SK-N-SH treated with all-trans-retinoic acid at 6 μM for 48 hours (cell line): ENCODE measurements at regions not wholly inside any gene's neighbourhood (a gene's known extent, or its start where the extent isn't known, plus 50 kb on each side); places are given as distances from the start of the nearest gene placed in this dataset.

Source experiments
- ATAC-seq: fragments of 200-7000 bp; cut with Tn5 transposase; 3 replicates; pipeline ENCODE4 v1.9.1; 2020; ENCODE audit warnings: mild to moderate bottlenecking, moderate library complexity
- ARNTL ChIP-seq: fragments of 450-650 bp; formaldehyde crosslinking; IDR thresholded peaks from 2 replicates; pipeline ENCODE4 v1.5.0; 2020; ENCODE audit warnings: low read depth, mild to moderate bottlenecking, moderate library complexity, borderline replicate concordance
- CREB5 ChIP-seq: fragments of 250-450 bp; sonication (Bioruptor Pico); IDR thresholded peaks from 2 replicates; pipeline ENCODE4 v1.5.1; 2020; ENCODE audit warnings: low read depth, mild to moderate bottlenecking, moderate library complexity
- CSDC2 ChIP-seq: fragments of 250-450 bp; sonication (Bioruptor Pico); IDR thresholded peaks from 2 replicates; pipeline ENCODE4 v1.5.0; 2020; ENCODE audit warnings: mild to moderate bottlenecking, moderate library complexity
- ESRRG ChIP-seq: fragments of 250-450 bp; sonication (Bioruptor Pico); IDR thresholded peaks from 2 replicates; pipeline ENCODE4 v1.6.1; 2021; ENCODE audit warnings: mild to moderate bottlenecking
- GLIS3 ChIP-seq: fragments of 250-450 bp; sonication (Bioruptor Pico); IDR thresholded peaks from 2 replicates; pipeline ENCODE4 v1.5.0; 2020; ENCODE audit warnings: mild to moderate bottlenecking, moderate library complexity
- ISL1 ChIP-seq: fragments of 250-450 bp; sonication (Bioruptor Pico); IDR thresholded peaks from 2 replicates; pipeline ENCODE4 v2.1.2; 2022; ENCODE audit warnings: mild to moderate bottlenecking, moderate library complexity
- PPARA ChIP-seq: fragments of 250-450 bp; sonication (Bioruptor Pico); IDR thresholded peaks from 2 replicates; pipeline ENCODE4 v1.5.0; 2020; ENCODE audit warnings: mild to moderate bottlenecking, borderline replicate concordance
- RARB ChIP-seq: fragments of 250-450 bp; sonication (Bioruptor Pico); IDR thresholded peaks from 2 replicates; pipeline ENCODE4 v1.8.0; 2021; ENCODE audit warnings: mild to moderate bottlenecking, moderate library complexity
- TCF4 ChIP-seq: fragments of 250-450 bp; sonication (Bioruptor Pico); IDR thresholded peaks from 2 replicates; pipeline ENCODE4 v1.8.0; 2021; ENCODE audit warnings: mild to moderate bottlenecking, moderate library complexity, borderline replicate concordance
- TOX ChIP-seq: fragments of 250-450 bp; sonication (Bioruptor Pico); IDR thresholded peaks from 2 replicates; pipeline ENCODE4 v1.8.0; 2021; ENCODE audit warnings: mild to moderate bottlenecking, moderate library complexity, borderline replicate concordance
- TSHZ2 ChIP-seq: fragments of 250-450 bp; sonication (Bioruptor Pico); IDR thresholded peaks from 2 replicates; pipeline ENCODE4 v1.5.0; 2020; ENCODE audit warnings: mild to moderate bottlenecking, moderate library complexity
- ZFP3 ChIP-seq: fragments of 250-450 bp; sonication (Bioruptor Pico); IDR thresholded peaks from 2 replicates; pipeline ENCODE4 v1.5.0; 2020; ENCODE audit warnings: mild to moderate bottlenecking, moderate library complexity
- ZFP30 ChIP-seq: fragments of 450-650 bp; formaldehyde crosslinking; IDR thresholded peaks from 2 replicates; pipeline ENCODE4 v1.5.0; 2022; ENCODE audit warnings: mild to moderate bottlenecking, moderate library complexity
- ZNF565 ChIP-seq: fragments of 450-650 bp; formaldehyde crosslinking; conservative IDR thresholded peaks from 2 replicates; pipeline ENCODE4 v1.5.0; 2020; ENCODE audit warnings: low read depth, mild to moderate bottlenecking, moderate library complexity
- ZNF70 ChIP-seq: fragments of 450-650 bp; formaldehyde crosslinking; IDR thresholded peaks from 2 replicates; pipeline ENCODE4 v1.5.0; 2020; ENCODE audit warnings: mild to moderate bottlenecking, moderate library complexity
- TF ChIP-seq, protein P1 (sequence below): fragments of 250-450 bp; sonication (Bioruptor Pico); IDR thresholded peaks from 2 replicates; pipeline ENCODE4 v1.5.1; 2021; ENCODE audit warnings: mild to moderate bottlenecking, moderate library complexity
- TF ChIP-seq, protein P2 (sequence below): fragments of 250-450 bp; sonication (Bioruptor Pico); IDR thresholded peaks from 2 replicates; pipeline ENCODE4 v1.8.0; 2021; ENCODE audit warnings: low read depth, mild to moderate bottlenecking, moderate library complexity, borderline replicate concordance
- TF ChIP-seq, protein P3 (sequence below): fragments of 250-450 bp; sonication (Bioruptor Pico); IDR thresholded peaks from 2 replicates; pipeline ENCODE4 v1.8.0; 2020; ENCODE audit warnings: mild to moderate bottlenecking, moderate library complexity, borderline replicate concordance

DNA sequence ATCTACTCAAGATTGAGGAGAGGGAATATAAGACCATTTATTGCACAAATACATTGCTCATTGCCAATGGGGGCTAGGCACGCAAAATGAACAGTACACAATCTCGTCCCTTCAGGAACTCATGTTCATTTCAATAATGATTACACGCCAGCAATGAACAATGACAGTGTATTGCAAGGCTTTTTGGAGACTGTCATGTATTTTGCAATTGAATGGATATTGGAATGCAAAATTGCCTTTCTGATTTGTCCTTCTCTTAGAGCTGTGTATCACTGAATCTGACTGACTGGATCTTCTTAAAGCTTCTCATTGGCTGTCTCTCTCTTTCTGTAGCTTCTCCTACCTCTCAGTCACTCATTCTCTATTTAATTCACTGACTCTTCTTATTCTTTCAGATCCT is 400.2 kb upstream of the DCN start:
- TF ChIP-seq, protein P1, sequence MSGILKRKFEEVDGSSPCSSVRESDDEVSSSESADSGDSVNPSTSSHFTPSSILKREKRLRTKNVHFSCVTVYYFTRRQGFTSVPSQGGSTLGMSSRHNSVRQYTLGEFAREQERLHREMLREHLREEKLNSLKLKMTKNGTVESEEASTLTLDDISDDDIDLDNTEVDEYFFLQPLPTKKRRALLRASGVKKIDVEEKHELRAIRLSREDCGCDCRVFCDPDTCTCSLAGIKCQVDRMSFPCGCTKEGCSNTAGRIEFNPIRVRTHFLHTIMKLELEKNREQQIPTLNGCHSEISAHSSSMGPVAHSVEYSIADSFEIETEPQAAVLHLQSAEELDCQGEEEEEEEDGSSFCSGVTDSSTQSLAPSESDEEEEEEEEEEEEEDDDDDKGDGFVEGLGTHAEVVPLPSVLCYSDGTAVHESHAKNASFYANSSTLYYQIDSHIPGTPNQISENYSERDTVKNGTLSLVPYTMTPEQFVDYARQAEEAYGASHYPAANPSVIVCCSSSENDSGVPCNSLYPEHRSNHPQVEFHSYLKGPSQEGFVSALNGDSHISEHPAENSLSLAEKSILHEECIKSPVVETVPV (CRISPR knock-in tag) = no peak
- TF ChIP-seq TSHZ2 (CRISPR knock-in tag) (no peak), PPARA (CRISPR knock-in tag) (no peak), TOX (CRISPR knock-in tag) (no peak), ARNTL (CRISPR knock-in tag) (no peak), GLIS3 (no peak), TCF4 (CRISPR knock-in tag) (no peak), ISL1 (no peak), CREB5 (CRISPR knock-in tag) (no peak), ZFP30 (CRISPR knock-in tag) (no peak), CSDC2 (CRISPR knock-in tag) (no peak), ZNF70 (no peak), ZNF565 (no peak)
- TF ChIP-seq, protein P2, sequence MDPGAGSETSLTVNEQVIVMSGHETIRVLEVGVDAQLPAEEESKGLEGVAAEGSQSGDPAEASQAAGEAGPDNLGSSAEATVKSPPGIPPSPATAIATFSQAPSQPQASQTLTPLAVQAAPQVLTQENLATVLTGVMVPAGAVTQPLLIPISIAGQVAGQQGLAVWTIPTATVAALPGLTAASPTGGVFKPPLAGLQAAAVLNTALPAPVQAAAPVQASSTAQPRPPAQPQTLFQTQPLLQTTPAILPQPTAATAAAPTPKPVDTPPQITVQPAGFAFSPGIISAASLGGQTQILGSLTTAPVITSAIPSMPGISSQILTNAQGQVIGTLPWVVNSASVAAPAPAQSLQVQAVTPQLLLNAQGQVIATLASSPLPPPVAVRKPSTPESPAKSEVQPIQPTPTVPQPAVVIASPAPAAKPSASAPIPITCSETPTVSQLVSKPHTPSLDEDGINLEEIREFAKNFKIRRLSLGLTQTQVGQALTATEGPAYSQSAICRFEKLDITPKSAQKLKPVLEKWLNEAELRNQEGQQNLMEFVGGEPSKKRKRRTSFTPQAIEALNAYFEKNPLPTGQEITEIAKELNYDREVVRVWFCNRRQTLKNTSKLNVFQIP (CRISPR knock-in tag) = no peak
- no peak for ATAC-seq

- TF ChIP-seq CREB5 (CRISPR knock-in tag) = no peak
- TF ChIP-seq, protein P1 (CRISPR knock-in tag) = 0 out of 2 replicates have a peak, but pooled peaks have one; percentile 1
- TF ChIP-seq, all 23 proteins: peak for 1
- ATAC-seq = no peak; the same call in 2 of the 3 replicates
Measured at GRCh38 chr12:91579516-91580263, 397.1 kb upstream of the DCN start.

GRCh38 chr12:91577586-91578539 is 395.2 kb upstream of the DCN start:
- ATAC-seq = peak; percentile 78
- TF ChIP-seq, protein P3, sequence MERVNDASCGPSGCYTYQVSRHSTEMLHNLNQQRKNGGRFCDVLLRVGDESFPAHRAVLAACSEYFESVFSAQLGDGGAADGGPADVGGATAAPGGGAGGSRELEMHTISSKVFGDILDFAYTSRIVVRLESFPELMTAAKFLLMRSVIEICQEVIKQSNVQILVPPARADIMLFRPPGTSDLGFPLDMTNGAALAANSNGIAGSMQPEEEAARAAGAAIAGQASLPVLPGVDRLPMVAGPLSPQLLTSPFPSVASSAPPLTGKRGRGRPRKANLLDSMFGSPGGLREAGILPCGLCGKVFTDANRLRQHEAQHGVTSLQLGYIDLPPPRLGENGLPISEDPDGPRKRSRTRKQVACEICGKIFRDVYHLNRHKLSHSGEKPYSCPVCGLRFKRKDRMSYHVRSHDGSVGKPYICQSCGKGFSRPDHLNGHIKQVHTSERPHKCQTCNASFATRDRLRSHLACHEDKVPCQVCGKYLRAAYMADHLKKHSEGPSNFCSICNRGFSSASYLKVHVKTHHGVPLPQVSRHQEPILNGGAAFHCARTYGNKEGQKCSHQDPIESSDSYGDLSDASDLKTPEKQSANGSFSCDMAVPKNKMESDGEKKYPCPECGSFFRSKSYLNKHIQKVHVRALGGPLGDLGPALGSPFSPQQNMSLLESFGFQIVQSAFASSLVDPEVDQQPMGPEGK (CRISPR knock-in tag) = no peak
- TF ChIP-seq ZNF70 (no peak), ZNF565 (no peak), TCF4 (CRISPR knock-in tag) (no peak), ESRRG (CRISPR knock-in tag) (no peak), PPARA (CRISPR knock-in tag) (no peak), ISL1 (no peak), RARB (CRISPR knock-in tag) (no peak), ZFP3 (no peak)
- TF ChIP-seq, protein P1 (CRISPR knock-in tag) = no peak
- TF ChIP-seq, protein P2 (CRISPR knock-in tag) = no peak
